Pancreas (tissue), 10 donors: ENCODE measurements at regions not wholly inside any gene's neighbourhood (a gene's known extent, or its start where the extent isn't known, plus 50 kb on each side); places are given as distances from the start of the nearest gene placed in this dataset.

Source experiments
- ATAC-seq, 4 donors: fragments of 200-7000 bp; cut with Tn5 transposase; one replicate each; pipeline versions ENCODE4 v1.8.0 to v1.9.1; 2020; ENCODE audit warnings: mild to moderate bottlenecking in 4 of 4, moderate library complexity in 4 of 4
- DNase-seq, 6 donors: peaks; one replicate each; pipeline ENCODE4 v3.0.0-alpha.2; 2020
- FAIRE-seq: peaks from 2 replicates; lab custom pipeline; 2012; peaks lifted over from hg19 to GRCh38; lab: Jason Lieb, UNC
- H3K27ac ChIP-seq, 4 donors: fragments of 200-600 bp; sonication (generic); 1 replicate in 3 of 4; 2 replicates in 1 of 4; pipeline versions ENCODE4 v1.5.0 to v1.8.0; 2020
- H3K27me3 ChIP-seq, 4 donors: fragments of 200-600 bp; one replicate each; pipeline ENCODE4 v1.8.0; 2021
- H3K36me3 ChIP-seq, 3 donors: fragments of 200-600 bp; sonication (generic) in 1 of 3; one replicate each; pipeline versions ENCODE4 v1.5.0 to v1.8.0; 2020 to 2021
- H3K4me1 ChIP-seq, 3 donors: fragments of 200-600 bp; one replicate each; pipeline ENCODE4 v1.8.0; 2021
- H3K4me3 ChIP-seq, 4 donors: fragments of 200-600 bp; sonication (generic) in 2 of 4; one replicate each; pipeline versions ENCODE4 v1.5.0 to v1.8.0; 2020 to 2021
- H3K9me3 ChIP-seq, 4 donors: fragments of 200-600 bp; one replicate each; pipeline ENCODE4 v1.8.0; 2021
- WGBS, 2 donors: extraction: QIAGEN DNeasy Blood & Tissue Kit; methylation state at CpG; one replicate each; pipeline ENCODE4 v1.1.7; 2013; 5-methylcytosine and 5-hydroxymethylcytosine counted together
- intact Hi-C, 3 donors: fragments of 100-400 bp; cut with DNase I; formaldehyde crosslinking; loops; one replicate each; pipeline versions ENCODE4 v1.11.1 to v1.14.2; 2022
- TF ChIP-seq, protein P1 (sequence below), 4 donors: fragments of 200-600 bp; sonication (generic) in 3 of 4; IDR thresholded peaks; one replicate each; pipeline versions ENCODE4 v1.5.0 to v1.8.0; 2021; ENCODE audit warnings: antibody characterized with exemption in 4 of 4
- donor health status: healthy with polysubstance abuse.
- donor health status: DM: no; HTN: no; CAD: no; lungs with moderate emphysema.
- donor health status: DM: no; HTN: no; CAD: no.
- donor health status: control.
- donor health status: control.
- donor health status: Bipolar disorder and iron deficiency.
- donor health status: DM: yes; HTN: yes; CAD: no.
- donor health status: DM: no; HTN: no; CAD: no.
- donor health status: DM: no; HTN: no; CAD: no.
- donor health status: DM: yes; HTN: yes; CAD: no.

DNA sequence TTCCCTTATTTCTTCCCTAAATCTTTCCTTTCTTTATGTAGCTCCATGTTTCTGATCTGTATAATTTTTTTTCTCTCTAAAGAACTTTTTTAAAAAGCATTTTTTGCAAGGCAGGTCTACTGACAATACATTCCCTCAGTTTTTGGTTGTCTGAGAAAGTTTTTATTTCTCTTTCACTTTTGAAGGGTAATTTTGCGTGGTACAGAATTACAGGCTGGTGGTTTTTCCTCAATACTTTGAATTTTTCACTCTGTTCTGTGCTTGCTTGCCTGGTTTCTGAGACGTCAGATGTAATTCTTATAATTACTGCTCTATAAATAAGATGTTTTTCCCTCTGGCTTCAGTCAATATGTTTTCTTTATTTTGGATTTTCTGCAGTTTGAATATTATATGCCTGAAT lies 205.4 kb upstream of the VSTM2A start:
- Histone ChIP-seq H3K27ac (no peak overlapping the region), H3K4me3 (no peak overlapping the region), H3K27me3 (no peaks in the 10 kb centered on the region), H3K9me3 (no peaks in the 10 kb centered on the region), H3K36me3 (no peaks in the 10 kb centered on the region), H3K4me1 (no peaks in the 10 kb centered on the region)
- FAIRE-seq: no peak
- TF ChIP-seq, protein P1, sequence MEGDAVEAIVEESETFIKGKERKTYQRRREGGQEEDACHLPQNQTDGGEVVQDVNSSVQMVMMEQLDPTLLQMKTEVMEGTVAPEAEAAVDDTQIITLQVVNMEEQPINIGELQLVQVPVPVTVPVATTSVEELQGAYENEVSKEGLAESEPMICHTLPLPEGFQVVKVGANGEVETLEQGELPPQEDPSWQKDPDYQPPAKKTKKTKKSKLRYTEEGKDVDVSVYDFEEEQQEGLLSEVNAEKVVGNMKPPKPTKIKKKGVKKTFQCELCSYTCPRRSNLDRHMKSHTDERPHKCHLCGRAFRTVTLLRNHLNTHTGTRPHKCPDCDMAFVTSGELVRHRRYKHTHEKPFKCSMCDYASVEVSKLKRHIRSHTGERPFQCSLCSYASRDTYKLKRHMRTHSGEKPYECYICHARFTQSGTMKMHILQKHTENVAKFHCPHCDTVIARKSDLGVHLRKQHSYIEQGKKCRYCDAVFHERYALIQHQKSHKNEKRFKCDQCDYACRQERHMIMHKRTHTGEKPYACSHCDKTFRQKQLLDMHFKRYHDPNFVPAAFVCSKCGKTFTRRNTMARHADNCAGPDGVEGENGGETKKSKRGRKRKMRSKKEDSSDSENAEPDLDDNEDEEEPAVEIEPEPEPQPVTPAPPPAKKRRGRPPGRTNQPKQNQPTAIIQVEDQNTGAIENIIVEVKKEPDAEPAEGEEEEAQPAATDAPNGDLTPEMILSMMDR (IDR thresholded peaks at IDR 0.05): no peak
- DNase-seq: no peak
- WGBS, 2 donors: 31 to 53% methylated on average over 2 of the region's 2 CpGs
- intact Hi-C loops: no loop called here
- ATAC-seq: no peak

GRCh38 chr7:54337466-54337865 lies 204.7 kb upstream of the VSTM2A start:
- Histone ChIP-seq H3K4me1 (no peaks in the 10 kb centered on the region), H3K27ac (no peak overlapping the region), H3K27me3 (no peaks in the 10 kb centered on the region), H3K4me3 (no peak overlapping the region), H3K36me3 (no peaks in the 10 kb centered on the region), H3K9me3 (no peaks in the 10 kb centered on the region)
- TF ChIP-seq, protein P1 (IDR thresholded peaks at IDR 0.05): no peak
- intact Hi-C loops: no loop called here
- 49 to 63% methylated on average over 2 of the region's 2 CpGs for WGBS, 2 donors
- ATAC-seq (no peak), FAIRE-seq (no peak), DNase-seq (no peak)

GRCh38 chr7:54338319-54338718 lies 203.9 kb upstream of the VSTM2A start:
- WGBS, 2 donors: 70 to 77% methylated on average over 3 of the region's 3 CpGs
- H3K4me1 ChIP-seq: no peaks in the 10 kb centered on the region
- TF ChIP-seq, protein P1 (IDR thresholded peaks at IDR 0.05): no peak
- DNase-seq: no peak
- no peaks in the 10 kb centered on the region for H3K27me3 ChIP-seq
- intact Hi-C loops: no loop called here
- FAIRE-seq: no peak
- no peaks in the 10 kb centered on the region for H3K9me3 ChIP-seq
- no peaks in the 10 kb centered on the region for H3K36me3 ChIP-seq
- H3K4me3 ChIP-seq: no peak overlapping the region
- no peak for ATAC-seq
- no peak overlapping the region for H3K27ac ChIP-seq

- intact Hi-C loops: no loop called here
- Histone ChIP-seq H3K27ac (no peak overlapping the region), H3K27me3 (no peaks in the 10 kb centered on the region), H3K4me1 (no peaks in the 10 kb centered on the region), H3K4me3 (no peak overlapping the region), H3K36me3 (no peaks in the 10 kb centered on the region), H3K9me3 (no peaks in the 10 kb centered on the region)
- no peak for ATAC-seq
- WGBS, 2 donors: 50 to 62% methylated on average over 4 of the region's 4 CpGs
- TF ChIP-seq, protein P1 (IDR thresholded peaks at IDR 0.05): no peak
- no peak for DNase-seq
- FAIRE-seq: no peak
Measured at GRCh38 chr7:54339073-54339472, 203.1 kb upstream of the VSTM2A start.

DNA sequence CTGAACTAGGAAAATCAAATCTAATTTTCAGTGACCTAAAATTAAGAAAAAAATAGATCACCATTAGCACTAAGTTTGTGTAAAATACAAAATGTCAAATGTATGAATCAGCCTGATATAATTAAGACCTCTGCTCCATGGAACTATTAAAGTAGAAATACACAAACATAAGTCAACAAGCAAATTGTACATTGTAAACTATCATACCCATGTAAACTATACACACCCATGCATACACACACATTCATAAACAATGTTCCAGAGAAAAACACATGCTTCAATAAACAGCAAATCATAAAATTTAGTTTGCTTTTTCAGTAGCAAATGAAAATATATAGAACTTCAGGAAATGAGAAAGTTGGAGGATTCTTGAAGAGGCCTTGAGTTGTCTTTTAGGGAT lies 199.7 kb upstream of the VSTM2A start:
- H3K27ac ChIP-seq: no peak overlapping the region
- no peaks in the 10 kb centered on the region for H3K36me3 ChIP-seq
- TF ChIP-seq, protein P1 (IDR thresholded peaks at IDR 0.05): no peak
- ATAC-seq: no peak
- no peak for DNase-seq
- no peaks in the 10 kb centered on the region for H3K9me3 ChIP-seq
- no peak overlapping the region for H3K4me3 ChIP-seq
- FAIRE-seq: no peak
- H3K27me3 ChIP-seq: no peaks in the 10 kb centered on the region
- no peaks in the 10 kb centered on the region for H3K4me1 ChIP-seq
- intact Hi-C loops: loop anchor here in 1 of 3 donors (10.0 kb wide), 1 partner anchor 98 kb away; no protein-coding TSS in a partner anchor
